Central memory CD8-positive, alpha-beta T cell (primary cell): ENCODE measurements at regions not wholly inside any gene's neighbourhood (a gene's known extent, or its start where the extent isn't known, plus 50 kb on each side); places are given as distances from the start of the nearest gene placed in this dataset.
"Not testable (repeated sequence)": the region's sequence is repeated elsewhere in the genome, so short reads cannot be mapped to it uniquely, and the experiment has no call there.

Experiments used
- ATAC-seq: fragments of 150-1000 bp; cut with Tn5 transposase; replicated peaks from 2 replicates; pipeline ENCODE4 v1.10.0; 2022; ENCODE audit warnings: mild to moderate bottlenecking, moderate FRiP score, moderate number of reproducible peaks; ENCODE audit not compliant: poor library complexity, severe bottlenecking; ENCODE audit errors: extremely low read depth
- DNase-seq, 2 donors: peaks; one replicate each; pipeline ENCODE4 v3.0.0; 2021; ENCODE audit warnings: low spot score in 2 of 2
- H3K27ac Mint-ChIP-seq: one replicate; pipeline ENCODE4 v1.8.0; 2022; ENCODE audit warnings: low read depth, mild to moderate bottlenecking, moderate library complexity, mixed read lengths
- H3K27me3 Mint-ChIP-seq: one replicate; pipeline ENCODE4 v1.8.0; 2022; ENCODE audit warnings: mixed read lengths
- H3K36me3 Mint-ChIP-seq: one replicate; pipeline ENCODE4 v1.8.0; 2022; ENCODE audit warnings: mild to moderate bottlenecking, moderate library complexity, mixed read lengths; ENCODE audit not compliant: insufficient read depth
- H3K4me1 Mint-ChIP-seq: one replicate; pipeline ENCODE4 v1.8.0; 2022; ENCODE audit warnings: mixed read lengths
- H3K4me3 Mint-ChIP-seq: one replicate; pipeline ENCODE4 v1.8.0; 2022; ENCODE audit warnings: mild to moderate bottlenecking, moderate library complexity, mixed read lengths
- H3K9me3 Mint-ChIP-seq: one replicate; pipeline ENCODE4 v1.8.0; 2022; ENCODE audit warnings: mixed read lengths

DNA sequence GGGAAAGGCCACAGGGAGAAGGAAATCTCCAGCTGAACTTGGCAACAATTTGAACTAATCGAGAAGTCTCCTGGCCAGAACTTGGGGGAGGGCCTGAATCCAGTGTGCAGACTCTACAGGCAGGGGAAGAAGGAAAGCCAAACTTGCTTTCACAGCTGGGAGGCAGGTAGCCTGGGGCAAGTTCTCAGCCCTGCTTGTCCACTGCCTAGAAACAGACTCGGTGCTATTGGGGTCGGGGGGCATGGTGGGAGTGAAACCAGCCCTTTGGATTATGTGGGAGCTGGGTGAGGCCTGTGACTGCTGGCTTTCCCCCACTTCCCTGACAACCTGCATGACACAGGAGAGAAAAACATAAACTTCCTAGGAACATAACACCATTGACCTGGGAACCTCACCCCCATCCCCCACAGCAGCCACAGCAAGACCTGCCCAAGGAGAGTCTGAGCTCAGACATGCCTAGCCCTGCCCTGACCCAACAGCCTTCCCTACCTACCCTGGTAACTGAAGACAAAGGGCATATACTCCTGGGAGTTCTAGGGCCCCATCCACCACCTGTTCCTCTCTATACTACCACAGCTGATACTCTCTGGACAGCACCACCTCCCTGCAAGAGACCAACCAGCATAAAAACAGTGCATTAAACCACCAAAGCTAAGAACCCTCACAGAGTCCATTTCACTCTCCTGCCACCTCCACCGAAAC is 103.7 kb upstream of the MNS1 start:
- peaks cover 82% of the 10 kb centered on the region for H3K27me3 Mint-ChIP-seq
- peaks cover 2% of the 10 kb centered on the region for H3K36me3 Mint-ChIP-seq
- no peak overlapping the region for H3K27ac Mint-ChIP-seq
- no peak for ATAC-seq
- DNase-seq = no peak
- no peaks in the 10 kb centered on the region for H3K9me3 Mint-ChIP-seq
- H3K4me3 Mint-ChIP-seq = no peak overlapping the region
- H3K4me1 Mint-ChIP-seq = no peaks in the 10 kb centered on the region

DNA sequence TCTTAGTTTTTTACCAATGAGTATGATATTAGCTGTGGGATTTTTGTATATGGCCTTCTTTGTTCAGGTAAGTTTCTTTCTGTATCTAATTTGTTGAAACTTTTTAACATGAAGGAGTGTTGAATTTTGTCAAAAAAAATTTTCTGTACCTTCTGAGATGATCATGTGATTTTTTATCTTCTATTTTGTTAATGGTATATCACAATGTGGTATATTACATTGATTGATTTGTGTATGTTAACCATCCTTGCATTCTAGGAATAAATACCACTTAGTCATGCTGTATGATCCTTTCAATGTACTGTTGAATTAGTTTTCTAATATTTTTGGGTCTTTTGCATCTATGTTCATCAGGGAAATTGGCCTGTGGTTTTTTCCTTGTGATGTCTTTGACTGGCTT is 92.5 kb upstream of the MNS1 start:
- H3K27me3 Mint-ChIP-seq = peaks cover 48% of the 10 kb centered on the region
- no peaks in the 10 kb centered on the region for H3K4me1 Mint-ChIP-seq
- no peak overlapping the region for H3K27ac Mint-ChIP-seq
- DNase-seq = no peak
- H3K4me3 Mint-ChIP-seq = no peak overlapping the region
- H3K9me3 Mint-ChIP-seq = peaks cover 5% of the 10 kb centered on the region
- no peak for ATAC-seq
- H3K36me3 Mint-ChIP-seq = no peaks in the 10 kb centered on the region

DNA sequence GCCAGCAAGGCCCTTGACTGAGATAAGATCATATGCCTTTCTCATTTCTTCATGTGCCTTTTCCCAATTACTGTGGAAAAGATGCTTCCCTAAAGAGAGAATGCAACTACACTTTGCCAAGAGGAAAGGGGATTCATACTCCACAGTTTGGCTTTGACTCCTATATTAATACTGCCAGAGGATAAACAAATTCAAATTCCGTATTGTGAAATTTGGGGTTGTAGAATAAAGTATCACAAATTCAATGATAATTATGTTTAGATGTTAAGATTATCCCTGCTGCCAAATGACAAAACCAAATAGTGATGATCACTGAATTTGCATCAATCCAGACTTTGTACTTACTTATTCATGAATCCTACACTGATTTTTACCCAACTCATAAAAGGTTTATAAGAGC is 88.5 kb upstream of the MNS1 start:
- peaks cover 11% of the 10 kb centered on the region for H3K9me3 Mint-ChIP-seq
- no peak for DNase-seq
- no peak overlapping the region for H3K27ac Mint-ChIP-seq
- H3K4me3 Mint-ChIP-seq = no peak overlapping the region
- no peaks in the 10 kb centered on the region for H3K36me3 Mint-ChIP-seq
- peaks cover 42% of the 10 kb centered on the region for H3K27me3 Mint-ChIP-seq
- H3K4me1 Mint-ChIP-seq = no peaks in the 10 kb centered on the region
- ATAC-seq = no peak

DNA sequence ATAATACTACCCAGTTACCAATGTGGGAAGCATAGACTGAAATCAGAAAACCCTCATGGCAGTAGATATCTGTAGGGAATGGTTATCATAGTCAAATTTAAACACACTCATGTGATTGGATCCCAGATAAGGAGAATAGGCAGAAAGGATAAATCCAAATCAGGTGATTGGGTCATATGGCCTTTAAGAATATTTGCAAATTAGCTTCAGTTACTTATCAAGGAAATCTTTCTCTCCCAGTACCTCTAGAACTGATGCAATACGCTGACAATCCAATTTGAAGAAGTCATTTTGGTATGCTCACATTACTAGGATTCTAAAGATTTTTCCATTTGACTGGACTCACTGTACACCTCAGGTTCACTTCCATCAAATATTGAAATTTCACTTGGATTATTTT is 87.7 kb upstream of the MNS1 start:
- DNase-seq = no peak
- no peaks in the 10 kb centered on the region for H3K4me1 Mint-ChIP-seq
- no peak overlapping the region for H3K27ac Mint-ChIP-seq
- peaks cover 11% of the 10 kb centered on the region for H3K9me3 Mint-ChIP-seq
- H3K27me3 Mint-ChIP-seq = peaks cover 42% of the 10 kb centered on the region
- H3K36me3 Mint-ChIP-seq = no peaks in the 10 kb centered on the region
- no peak for ATAC-seq
- no peak overlapping the region for H3K4me3 Mint-ChIP-seq

DNA sequence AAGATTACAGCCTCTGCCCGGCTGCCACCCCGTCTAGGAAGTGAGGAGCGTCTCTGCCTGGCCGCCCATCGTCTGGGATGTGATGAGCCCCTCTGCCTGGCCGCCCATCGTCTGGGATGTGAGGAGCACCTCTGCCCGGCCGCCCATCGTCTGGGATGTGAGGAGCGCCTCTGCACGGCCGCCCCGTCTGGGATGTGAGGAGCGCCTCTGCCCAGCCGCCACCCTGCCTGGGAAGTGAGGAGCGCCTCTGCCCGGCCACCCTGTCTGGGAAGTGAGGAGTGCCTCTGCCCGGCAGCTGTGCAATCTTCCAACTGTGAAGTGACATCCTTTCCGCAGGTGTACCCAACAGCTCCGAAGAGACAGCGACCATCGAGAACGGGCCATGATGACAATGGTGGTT is 75.6 kb upstream of the MNS1 start:
- H3K4me3 Mint-ChIP-seq, H3K36me3 Mint-ChIP-seq, H3K9me3 Mint-ChIP-seq, H3K27ac Mint-ChIP-seq, DNase-seq, ATAC-seq: not testable (repeated sequence)
- H3K4me1 Mint-ChIP-seq = peaks cover 32% of the 10 kb centered on the region
- H3K27me3 Mint-ChIP-seq = peaks cover 43% of the 10 kb centered on the region

DNA sequence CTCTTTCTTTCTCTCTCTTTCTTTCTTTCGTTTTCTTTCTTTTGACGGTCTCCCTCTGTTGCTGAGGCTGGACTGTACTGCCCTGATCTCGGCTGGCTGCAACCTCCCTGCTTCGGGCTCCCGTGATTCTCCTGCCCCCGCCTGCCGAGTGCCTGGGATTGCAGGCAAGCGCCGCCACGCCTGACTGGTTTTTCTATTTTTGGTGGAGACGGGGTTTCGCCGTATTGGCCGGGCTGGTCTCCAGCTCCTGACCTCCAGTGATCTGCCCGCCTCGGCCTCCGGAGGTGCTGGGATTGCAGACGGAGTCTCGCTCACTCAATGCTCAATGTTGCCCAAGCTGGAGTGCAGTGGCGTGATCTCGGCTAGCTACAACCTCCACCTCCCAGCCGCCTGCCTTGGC is 75.2 kb upstream of the MNS1 start:
- H3K4me3 Mint-ChIP-seq, H3K36me3 Mint-ChIP-seq, H3K9me3 Mint-ChIP-seq, DNase-seq, ATAC-seq, H3K27ac Mint-ChIP-seq: not testable (repeated sequence)
- H3K4me1 Mint-ChIP-seq = peaks cover 32% of the 10 kb centered on the region
- H3K27me3 Mint-ChIP-seq = peaks cover 42% of the 10 kb centered on the region

DNA sequence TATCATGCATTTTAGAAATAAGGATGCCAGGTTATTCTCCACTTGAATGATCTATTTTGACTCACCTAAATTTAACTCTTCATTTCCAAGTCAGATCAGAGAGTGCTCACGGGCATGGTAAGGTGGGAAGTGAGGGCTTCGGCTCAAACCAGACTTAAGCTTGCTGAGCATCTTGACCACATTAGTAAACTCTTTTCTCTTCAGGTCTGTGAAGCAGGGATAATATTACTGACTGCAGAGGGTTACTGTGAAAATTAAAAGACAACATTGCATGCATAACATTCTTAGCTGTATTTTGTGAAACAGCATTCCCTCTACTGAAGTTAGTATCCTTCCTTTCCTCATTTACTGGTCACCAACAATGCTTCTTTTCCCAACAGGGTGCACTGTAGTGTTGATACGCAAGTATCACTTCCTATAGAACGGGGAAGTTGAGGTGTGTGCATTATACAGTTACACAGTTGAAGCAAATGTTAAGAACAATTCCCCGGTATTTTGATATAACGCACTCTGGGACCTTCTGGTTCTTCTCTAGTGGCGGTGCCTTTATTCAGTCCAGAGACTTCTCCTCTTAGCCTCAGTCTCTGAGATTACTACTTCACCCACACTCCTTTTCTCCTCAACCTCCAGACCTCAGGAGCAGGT is 74.1 kb upstream of the MNS1 start:
- no peak overlapping the region for H3K27ac Mint-ChIP-seq
- ATAC-seq = no peak
- H3K27me3 Mint-ChIP-seq = peaks cover 38% of the 10 kb centered on the region
- peaks cover 9% of the 10 kb centered on the region for H3K36me3 Mint-ChIP-seq
- H3K9me3 Mint-ChIP-seq = peaks cover 5% of the 10 kb centered on the region
- peaks cover 32% of the 10 kb centered on the region for H3K4me1 Mint-ChIP-seq
- no peak overlapping the region for H3K4me3 Mint-ChIP-seq
- DNase-seq = no peak

DNA sequence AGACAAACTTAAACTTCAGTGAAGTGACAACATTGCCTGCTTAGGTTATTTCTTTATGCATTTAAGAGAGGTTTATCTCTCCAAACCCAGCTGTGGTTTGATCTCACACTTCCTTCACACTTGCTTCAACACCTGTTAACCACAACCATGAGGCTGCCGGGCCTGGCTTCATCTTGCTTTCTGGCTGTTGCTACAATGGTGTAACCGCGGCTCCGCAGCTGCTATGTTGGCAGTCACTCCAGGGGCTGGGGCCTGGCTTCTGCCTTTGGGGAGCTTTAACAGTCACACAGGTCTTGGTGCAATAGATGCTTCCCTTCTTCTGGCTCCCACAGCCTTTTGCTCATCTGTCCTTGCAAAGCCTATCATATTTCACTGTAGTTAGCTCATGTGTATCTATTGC is 72.9 kb upstream of the MNS1 start:
- peaks cover 31% of the 10 kb centered on the region for H3K27me3 Mint-ChIP-seq
- peaks cover 9% of the 10 kb centered on the region for H3K36me3 Mint-ChIP-seq
- ATAC-seq (peak; percentile 98), DNase-seq (peak; percentile 43 to 79)
- H3K27ac Mint-ChIP-seq = peak overlapping the region; percentile 82
- H3K4me1 Mint-ChIP-seq = peaks cover 32% of the 10 kb centered on the region
- no peaks in the 10 kb centered on the region for H3K9me3 Mint-ChIP-seq
- H3K4me3 Mint-ChIP-seq = peak overlapping the region; percentile 56

DNA sequence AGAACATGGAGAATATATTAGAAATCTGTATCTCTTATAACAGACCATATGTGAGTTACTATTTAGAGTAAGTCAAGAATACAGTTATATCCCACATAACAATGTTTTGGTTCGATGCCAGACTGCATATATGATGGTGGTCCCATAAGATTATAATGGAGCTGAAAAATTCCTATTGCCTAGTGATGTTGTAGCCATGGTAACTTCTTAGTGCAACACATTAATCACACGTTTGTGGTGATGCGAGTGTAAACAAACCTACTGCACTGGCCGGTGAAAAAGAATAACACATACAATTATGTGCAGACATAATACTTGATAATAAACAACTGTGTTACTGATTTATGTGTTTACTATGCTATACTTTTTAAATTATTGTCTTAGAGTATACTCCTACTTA is 69.8 kb upstream of the MNS1 start:
- Mint-ChIP-seq H3K4me3 (no peak overlapping the region), H3K27me3 (peaks cover 42% of the 10 kb centered on the region), H3K4me1 (peaks cover 27% of the 10 kb centered on the region), H3K9me3 (no peaks in the 10 kb centered on the region), H3K27ac (no peak overlapping the region), H3K36me3 (peaks cover 8% of the 10 kb centered on the region)
- ATAC-seq = no peak
- no peak for DNase-seq

DNA sequence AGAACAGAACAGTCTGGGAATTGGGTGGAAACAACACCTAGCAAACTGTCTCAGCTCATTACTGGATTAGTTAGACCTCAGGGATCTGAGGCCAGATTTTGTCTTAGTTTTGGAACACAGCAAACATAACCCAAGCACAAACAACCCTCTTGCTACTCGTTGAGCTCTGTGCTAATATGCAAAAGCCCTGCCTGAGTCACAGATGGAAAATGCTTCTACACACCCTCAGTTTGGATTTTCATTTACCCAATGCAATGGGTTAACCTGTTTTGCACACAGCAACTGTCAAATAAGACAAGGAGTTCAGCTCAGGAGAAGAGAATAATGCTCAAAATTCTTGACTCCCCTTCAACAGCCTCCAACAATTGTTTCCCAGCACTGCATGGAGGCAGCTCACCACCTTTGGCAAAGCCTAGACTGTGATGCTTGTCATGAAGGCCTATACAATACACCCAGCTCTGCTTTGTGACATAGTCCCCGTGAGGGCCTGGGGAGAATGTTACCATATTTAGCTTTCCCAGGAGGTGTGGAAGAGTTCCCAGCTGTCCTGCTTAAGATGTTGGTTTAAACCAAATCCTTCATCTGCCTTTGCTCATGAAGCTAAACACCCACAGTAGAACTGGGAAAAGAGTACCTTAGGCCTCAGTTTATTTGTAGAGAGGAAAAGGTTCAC is 68.9 kb upstream of the MNS1 start:
- Mint-ChIP-seq H3K4me1 (peaks cover 18% of the 10 kb centered on the region), H3K27me3 (peaks cover 42% of the 10 kb centered on the region), H3K4me3 (no peak overlapping the region), H3K36me3 (peaks cover 8% of the 10 kb centered on the region), H3K9me3 (no peaks in the 10 kb centered on the region), H3K27ac (no peak overlapping the region)
- ATAC-seq (no peak), DNase-seq (no peak)

DNA sequence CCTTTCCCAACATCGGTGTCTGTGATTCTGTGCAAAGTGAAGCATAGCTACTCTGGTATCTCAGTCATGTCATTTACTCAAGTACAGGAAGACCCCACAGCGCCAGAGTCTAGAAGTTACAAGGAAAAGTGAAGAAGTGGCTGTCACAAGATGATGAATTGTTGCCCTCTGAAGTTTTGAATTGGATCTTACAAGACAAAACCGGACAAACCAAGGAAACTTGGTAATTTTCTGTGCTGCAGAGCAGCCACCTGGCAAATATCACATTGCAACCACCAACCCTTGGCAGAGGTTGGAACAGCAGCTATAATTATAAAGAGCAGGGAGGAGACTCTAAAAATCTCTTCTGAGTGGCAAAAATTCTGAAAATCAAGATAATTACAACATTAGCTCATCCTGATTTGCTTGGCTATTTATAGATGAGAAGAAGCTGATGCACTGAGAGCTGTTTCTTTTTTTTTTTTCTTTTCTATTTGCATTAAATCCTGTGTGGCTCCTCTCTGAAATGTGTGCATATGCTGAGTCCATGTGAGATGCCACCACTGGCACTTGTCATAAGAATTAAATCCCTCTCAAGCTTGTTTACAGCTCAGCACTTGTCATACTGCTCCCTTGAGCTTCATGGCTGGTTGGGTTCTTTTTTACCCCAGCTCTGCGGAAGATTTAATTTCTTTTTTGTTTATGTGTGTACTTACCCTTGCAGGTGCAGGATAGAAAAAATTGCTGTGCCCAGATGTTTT is 68.0 kb upstream of the MNS1 start:
- Mint-ChIP-seq H3K9me3 (no peaks in the 10 kb centered on the region), H3K27ac (no peak overlapping the region), H3K36me3 (peaks cover 5% of the 10 kb centered on the region), H3K4me3 (no peak overlapping the region), H3K27me3 (peaks cover 50% of the 10 kb centered on the region), H3K4me1 (peaks cover 8% of the 10 kb centered on the region)
- no peak for ATAC-seq
- DNase-seq = no peak

DNA sequence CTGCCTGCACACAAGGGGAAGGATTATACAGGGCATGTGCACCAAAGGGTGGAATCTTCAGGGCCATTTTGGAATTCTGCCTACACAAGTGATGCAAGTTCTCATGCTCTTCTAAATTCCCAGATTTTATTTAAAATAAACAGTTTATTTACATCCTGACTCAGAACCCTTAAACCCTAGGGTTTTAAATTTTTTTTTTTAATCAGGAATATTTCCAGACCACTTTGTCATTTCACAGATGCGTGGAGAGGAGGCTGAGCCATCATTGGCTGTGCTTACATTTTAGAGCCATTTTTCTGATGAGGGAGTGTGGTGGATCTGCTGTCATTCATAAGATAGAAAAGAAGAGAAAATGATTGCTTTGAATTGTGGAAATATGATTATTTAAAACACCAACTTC is 65.2 kb upstream of the MNS1 start:
- no peak for ATAC-seq
- Mint-ChIP-seq H3K27ac (no peak overlapping the region), H3K36me3 (no peaks in the 10 kb centered on the region), H3K27me3 (peaks cover 68% of the 10 kb centered on the region), H3K4me3 (no peak overlapping the region), H3K9me3 (no peaks in the 10 kb centered on the region), H3K4me1 (no peaks in the 10 kb centered on the region)
- DNase-seq = no peak
